ENCODE measurements at regions not wholly inside any gene's neighbourhood (a gene's known extent, or its start where the extent isn't known, plus 50 kb on each side); places are given as distances from the start of the nearest gene placed in this dataset.
A peak's percentile ranks its signal among the peaks of the same experiment; 100 is the strongest.
"Not testable (repeated sequence)": the region's sequence is repeated elsewhere in the genome, so short reads cannot be mapped to it uniquely, and the experiment has no call there.

- no peak for DNase-seq (ENCODE audit: low read depth)
These were observed 311.5 kb downstream of the SETD4 start for GRCh38 chr21:35748678-35749314.

GRCh38 chr21:35743571-35743970, 316.8 kb downstream of the SETD4 start:
- no peak for DNase-seq (ENCODE audit: low read depth)

DNA sequence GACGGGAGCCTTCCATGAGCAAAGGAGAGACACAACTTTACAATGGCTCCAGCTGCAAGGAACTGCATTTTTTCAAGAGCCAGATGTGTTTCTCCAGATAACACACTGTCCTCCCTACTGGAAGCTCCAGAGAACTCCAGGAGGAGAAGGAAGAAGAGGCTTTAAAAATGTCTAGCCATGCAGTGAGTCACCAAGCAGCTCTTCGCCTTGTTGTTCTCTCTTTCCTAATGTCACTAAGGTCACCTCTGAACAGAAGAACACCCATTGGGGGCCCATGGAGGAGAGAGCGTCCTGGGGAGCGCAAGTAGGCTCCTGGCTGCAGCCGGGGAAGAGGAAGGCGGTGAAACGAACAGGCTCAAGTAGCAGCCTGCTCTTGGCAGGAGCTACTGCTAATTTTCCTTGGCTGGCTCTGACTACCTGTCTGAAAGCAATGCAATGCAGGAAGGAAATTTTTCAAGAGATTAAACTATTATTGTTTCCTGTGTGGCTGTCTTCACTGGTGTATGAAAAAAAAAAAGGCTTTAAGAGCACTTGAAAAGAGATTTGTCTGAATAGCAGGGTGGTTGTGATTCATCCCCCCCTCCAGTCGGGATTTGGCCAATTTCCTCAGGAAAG, 321.9 kb downstream of the SETD4 start:
- peak; percentile 30 for DNase-seq (ENCODE audit: low read depth)

DNA sequence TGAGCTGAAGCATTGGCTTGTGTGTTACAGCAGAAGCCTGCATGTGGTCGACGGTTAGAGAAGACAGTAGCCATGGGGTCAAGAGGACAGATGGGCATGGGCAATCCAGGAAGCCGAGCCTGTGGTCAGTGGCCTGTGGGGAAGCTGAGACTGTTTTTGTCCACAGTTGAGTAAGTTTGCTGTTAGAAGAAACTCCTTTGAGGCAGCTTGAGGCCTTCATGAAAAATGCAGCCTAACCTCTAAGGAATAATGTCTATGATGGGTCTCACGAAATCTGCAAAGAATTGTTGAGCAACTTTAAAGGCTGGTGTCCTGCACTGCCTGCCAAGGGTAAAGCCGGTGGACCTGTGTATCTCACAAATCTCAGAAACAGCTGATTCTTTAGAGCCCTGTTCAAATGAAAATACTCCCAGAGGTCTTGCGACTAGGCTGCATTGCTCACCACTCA, 322.4 kb downstream of the SETD4 start:
- DNase-seq (ENCODE audit: low read depth), result peak; percentile 93

DNA sequence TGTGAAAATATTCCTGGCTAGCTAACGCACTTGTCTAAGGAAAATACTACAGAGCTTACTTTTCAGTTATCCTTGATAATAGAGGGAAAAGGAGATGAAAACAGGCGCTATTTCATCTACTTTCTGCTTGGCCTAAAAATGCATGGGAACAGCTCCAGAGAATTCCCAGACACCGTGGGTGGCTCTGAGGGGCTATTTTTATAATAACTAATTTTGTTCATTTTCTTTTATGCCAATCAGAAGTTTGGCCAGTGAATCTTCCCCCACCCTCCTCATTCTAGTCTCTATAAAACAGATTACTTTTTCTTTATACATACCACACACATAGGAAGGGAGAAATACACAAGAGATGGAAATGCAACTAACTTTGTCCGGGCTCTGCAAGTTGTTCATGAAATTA, 322.9 kb downstream of the SETD4 start:
- no peak for DNase-seq (ENCODE audit: low read depth)

GRCh38 chr21:35732788-35733187, 327.5 kb downstream of the SETD4 start:
- no peak for DNase-seq (ENCODE audit: low read depth)

DNA sequence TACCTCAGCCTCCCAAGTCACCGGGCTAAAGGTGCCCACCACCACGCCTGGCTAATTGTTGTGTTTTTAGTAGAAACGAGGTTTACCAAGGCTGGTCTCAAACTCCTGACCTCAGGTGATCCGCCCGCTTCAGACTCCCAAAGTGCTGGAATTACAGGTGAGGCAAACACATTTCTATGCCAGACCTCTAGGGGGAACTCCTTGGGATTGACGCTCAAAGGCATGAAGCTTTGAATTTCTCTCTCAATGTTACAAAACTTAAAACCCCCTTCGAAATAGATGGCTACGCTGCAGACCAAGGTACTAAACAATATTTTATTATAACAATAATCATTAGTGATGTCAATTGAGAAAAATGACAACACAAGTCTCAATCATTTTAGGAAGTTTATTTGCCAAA, 330.0 kb downstream of the SETD4 start:
- DNase-seq (ENCODE audit: low read depth), result no peak

DNA sequence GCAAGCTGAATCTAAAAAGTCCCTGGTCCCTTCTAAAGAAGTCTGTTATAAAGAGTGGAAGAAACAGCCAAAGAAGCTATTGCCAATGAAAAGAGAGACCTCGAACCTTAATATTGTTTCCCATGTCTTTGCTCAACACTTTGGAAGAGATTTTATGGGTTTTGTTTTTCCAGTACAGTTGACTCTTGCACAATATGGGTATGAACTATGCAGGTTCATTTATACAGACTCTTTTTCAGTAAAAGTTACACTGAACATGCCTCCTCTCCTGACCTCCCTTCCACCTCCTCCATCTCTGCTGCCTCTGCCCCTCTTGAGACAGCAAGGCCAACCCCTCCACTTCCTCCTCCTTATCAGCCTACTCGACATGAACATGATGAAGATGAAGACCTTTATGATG, 332.5 kb downstream of the SETD4 start:
- no peak for DNase-seq (ENCODE audit: low read depth)

DNA sequence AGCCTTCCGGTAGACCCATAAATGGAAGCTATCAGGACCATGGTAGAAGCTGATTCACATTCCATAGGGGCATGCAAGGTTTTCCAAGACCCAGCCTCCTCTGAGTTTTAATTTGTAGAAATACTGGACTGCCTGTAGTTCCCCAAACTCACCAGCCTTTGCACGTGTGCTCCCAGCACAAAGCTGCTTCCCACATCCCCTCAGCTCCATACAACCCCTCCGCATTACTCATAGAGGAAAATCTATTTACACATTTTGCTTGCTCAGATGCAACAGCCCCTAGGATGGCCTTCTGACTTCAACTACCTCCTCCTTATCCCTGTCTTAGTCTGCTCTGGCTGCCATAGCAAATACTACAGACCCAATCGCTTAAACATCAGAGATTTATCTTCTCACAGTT, 336.2 kb downstream of the SETD4 start:
- no peak for DNase-seq (ENCODE audit: low read depth)

- no peak for DNase-seq (ENCODE audit: low read depth)
These were observed 338.6 kb downstream of the SETD4 start for GRCh38 chr21:35721701-35722100.

DNA sequence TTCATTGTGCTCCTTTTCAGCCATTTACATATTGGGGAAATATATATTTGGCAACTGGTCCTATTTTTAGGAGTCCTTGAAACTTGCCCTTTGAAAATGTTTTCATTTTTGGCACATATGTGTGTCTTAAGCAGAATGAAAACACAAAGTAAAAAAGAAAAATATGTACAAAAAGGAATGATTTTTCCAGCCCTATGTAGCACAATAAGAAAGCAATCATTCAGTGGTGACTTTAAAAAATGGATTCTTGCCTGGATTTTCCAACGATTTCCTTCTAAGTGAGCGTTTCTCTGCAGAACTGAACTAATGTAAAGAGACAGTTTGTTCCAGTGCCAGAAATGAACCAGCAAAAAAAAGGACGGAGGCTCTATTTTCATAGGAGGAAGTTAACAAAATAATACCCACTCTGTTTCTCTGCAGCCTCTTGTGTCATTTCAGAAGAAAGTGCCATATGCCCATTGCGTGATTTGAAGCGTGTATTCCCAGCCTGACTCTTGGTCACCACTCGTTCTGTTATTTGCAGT, 340.1 kb downstream of the SETD4 start:
- DNase-seq (ENCODE audit: low read depth), result no peak

GRCh38 chr21:35719080-35719479, 341.2 kb downstream of the SETD4 start:
- peak; percentile 2 for DNase-seq (ENCODE audit: low read depth)

DNA sequence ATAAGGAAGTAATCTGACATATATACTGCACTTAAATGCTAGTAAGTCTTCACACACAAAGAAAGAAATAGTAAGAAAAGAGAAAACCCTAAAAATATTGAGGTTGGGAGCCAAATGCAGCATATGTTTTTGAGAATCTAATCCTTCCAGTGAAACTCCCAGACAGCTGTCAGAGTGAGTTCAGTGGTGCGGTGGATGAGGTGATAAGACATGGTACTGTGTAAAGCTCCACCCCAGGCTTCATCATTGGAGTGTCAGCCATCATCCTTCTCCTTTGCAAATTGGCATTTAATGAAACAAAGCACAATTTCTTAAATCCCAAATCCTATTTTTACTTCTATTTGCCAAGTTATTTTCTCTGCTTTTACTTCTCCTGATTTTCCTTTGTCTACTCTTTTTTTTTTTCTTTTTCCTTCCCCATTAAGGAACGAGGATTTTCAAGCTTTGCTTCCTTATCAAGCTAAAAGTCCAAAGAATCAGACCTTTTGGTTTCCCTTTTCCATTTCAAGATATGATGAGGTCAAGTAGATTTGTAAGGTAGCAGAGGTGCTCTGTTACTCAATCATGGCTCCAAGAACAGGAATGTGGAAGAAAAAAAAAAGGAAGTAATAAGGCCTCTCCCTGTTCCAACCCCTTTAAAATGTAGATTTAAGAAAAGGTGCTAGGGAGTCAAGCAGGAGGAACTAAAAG, 343.3 kb downstream of the SETD4 start:
- DNase-seq (ENCODE audit: low read depth), result no peak

DNA sequence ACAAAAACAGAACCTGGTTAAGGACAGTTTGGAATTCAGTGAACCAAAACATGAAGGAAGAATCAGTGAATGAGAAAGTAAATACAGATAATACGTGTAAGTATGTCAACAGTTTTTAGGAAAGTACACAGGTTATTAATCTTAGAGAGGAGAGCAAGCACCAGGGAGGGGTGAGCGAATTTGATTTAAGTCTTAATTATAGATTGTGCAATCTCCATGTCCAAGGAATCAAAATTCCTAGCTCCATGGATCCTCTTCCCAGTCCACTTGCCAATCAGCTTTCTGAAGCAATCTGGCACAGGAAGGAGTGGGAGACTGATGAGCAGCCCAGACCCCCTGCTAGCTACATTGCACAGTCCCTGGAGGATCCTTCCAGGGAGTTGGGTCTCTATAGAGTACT, 346.4 kb downstream of the SETD4 start:
- DNase-seq (ENCODE audit: low read depth), result no peak

DNA sequence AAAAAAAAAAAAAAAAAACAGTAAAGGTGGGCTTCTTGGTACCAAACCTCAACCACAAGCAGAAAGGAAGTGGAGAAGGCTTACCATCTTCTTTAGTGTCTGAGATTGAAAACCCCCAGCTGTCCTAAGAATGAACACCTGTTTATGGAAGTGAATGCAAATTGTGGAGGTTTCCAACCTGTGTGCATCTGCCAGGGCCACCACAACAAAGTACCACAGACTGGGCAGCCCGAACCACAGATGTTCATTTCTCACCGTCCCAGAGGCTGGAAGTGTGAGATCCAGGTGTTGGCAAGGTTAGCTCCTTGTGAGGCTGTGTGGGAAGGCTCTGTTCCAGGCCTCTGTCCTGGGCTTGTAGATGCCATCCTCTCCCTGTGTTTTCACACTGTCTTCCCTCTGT, 348.7 kb downstream of the SETD4 start:
- DNase-seq (ENCODE audit: low read depth), result no peak

- no peak for DNase-seq (ENCODE audit: low read depth)
These were observed 349.1 kb downstream of the SETD4 start for GRCh38 chr21:35711213-35711612.

- not testable (repeated sequence) for DNase-seq (ENCODE audit: low read depth)
These were observed 350.3 kb downstream of the SETD4 start for GRCh38 chr21:35709990-35710389.

GRCh38 chr21:35705888-35706287, 354.4 kb downstream of the SETD4 start:
- DNase-seq (ENCODE audit: low read depth), result no peak

DNA sequence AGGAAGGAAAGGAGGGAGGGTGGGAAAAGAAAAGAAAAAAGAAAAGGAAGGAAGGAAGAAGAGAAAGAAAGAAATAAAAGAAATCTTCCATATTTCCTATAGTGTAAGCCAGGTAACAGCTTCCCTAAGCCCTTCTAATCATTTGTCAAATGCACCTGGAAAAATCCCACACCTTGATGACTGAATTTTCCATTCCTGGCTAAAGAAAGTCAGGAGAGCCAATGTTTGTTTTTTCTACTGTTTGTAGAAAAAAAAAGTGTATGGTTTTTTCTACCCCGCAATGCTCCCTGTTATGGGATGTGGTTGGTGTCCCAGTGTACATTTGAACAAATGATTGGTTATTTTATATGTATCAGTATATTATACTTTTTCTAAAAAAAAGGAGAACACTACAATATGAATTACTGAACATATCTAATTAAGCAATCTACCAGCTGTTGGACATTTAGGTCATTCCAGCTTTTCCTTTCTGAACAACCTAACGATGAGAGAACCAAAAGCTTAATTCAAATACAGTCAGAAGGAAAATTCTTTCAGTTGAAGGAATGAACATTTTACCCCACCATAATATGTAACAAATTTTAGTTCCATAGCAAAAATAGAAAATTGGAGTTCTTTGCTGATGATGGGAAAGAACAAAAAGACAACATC, 355.0 kb downstream of the SETD4 start:
- DNase-seq (ENCODE audit: low read depth), result no peak

GRCh38 chr21:35703704-35704103, 356.6 kb downstream of the SETD4 start:
- no peak for DNase-seq (ENCODE audit: low read depth)

DNA sequence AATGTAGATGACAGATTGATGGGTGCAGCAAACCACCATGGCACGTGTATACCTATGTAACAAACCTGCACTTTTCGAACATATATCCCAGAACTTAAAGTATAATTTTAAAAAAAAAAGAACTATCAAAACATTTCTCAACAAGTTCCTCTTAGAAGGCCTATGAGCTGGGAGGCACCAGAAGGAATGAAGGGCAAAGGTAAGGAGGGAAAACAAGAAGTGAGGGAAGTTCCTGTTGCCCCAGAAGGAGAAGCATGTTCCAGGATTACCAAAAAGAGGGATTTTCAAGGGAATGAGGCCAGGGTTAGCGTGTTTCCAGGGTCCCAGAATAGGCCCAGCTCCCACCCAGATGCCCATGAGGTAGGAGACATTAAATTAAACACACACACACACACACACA, 361.0 kb downstream of the SETD4 start:
- no peak for DNase-seq (ENCODE audit: low read depth)

GRCh38 chr21:35697321-35697808, 363.0 kb downstream of the SETD4 start:
- DNase-seq (ENCODE audit: low read depth), result peak; percentile 33
